AG04450 (cell line): ENCODE measurements at regions not wholly inside any gene's neighbourhood (a gene's known extent, or its start where the extent isn't known, plus 50 kb on each side); places are given as distances from the start of the nearest gene placed in this dataset.

ENCODE experiments used
- CTCF ChIA-PET: fragments of 300-600, 350-600 bp; formaldehyde crosslinking; extraction: SDS; loops from one replicate; lab custom pipeline; 2022; ENCODE audit warnings: antibody characterized with exemption, inconsistent platforms; lab: Charles Lee
- POLR2A ChIA-PET: fragments of 350-600 bp; formaldehyde crosslinking; extraction: SDS; loops from one replicate; lab custom pipeline; 2021; ENCODE audit warnings: antibody characterized with exemption, inconsistent platforms; lab: Yijun Ruan, JAX
- DNase-seq: peaks from one replicate; pipeline ENCODE4 v3.0.0-alpha.2; 2011; ENCODE audit warnings: low read depth, low spot score
- H3K27ac ChIP-seq: one replicate; pipeline ENCODE4 v1.5.1; 2012; ENCODE audit warnings: low read depth, low read length, control low read depth
- H3K27me3 ChIP-seq: one replicate; pipeline ENCODE4 v1.6.0; 2012; ENCODE audit warnings: low read length; ENCODE audit not compliant: control insufficient read depth, insufficient read depth
- H3K4me3 ChIP-seq: 2 replicates; pipeline ENCODE4 v1.5.1; 2011; ENCODE audit warnings: mild to moderate bottlenecking, low read depth, low read length, control low read depth
- H3K9me3 ChIP-seq: 2 replicates; pipeline ENCODE4 v1.5.1; 2012; ENCODE audit warnings: low read length; ENCODE audit not compliant: control insufficient read depth, insufficient read depth
- CTCF ChIP-seq: IDR thresholded peaks from 2 replicates; pipeline ENCODE4 v1.5.1; 2011; ENCODE audit warnings: low read depth, low read length, control low read depth, inconsistent platforms

- DNase-seq: no peak
- Histone ChIP-seq H3K27me3 (no peaks in the 10 kb centered on the region), H3K4me3 (no peak overlapping the region), H3K9me3 (no peaks in the 10 kb centered on the region), H3K27ac (no peak overlapping the region)
- POLR2A ChIA-PET: no interaction called here
- CTCF ChIA-PET: no interaction called here
- TF ChIP-seq CTCF: no peak
Measured at GRCh38 chr3:176699288-176699687, 498.0 kb downstream of the TBL1XR1 start.

GRCh38 chr3:176697284-176697889 is 499.9 kb downstream of the TBL1XR1 start:
- ChIA-PET POLR2A (no interaction called here), CTCF (no interaction called here)
- Histone ChIP-seq H3K9me3 (no peaks in the 10 kb centered on the region), H3K4me3 (no peak overlapping the region), H3K27ac (no peak overlapping the region), H3K27me3 (no peaks in the 10 kb centered on the region)
- no peak for TF ChIP-seq CTCF
- DNase-seq: no peak

- no peak overlapping the region for H3K27ac ChIP-seq
- no peak for DNase-seq
- POLR2A ChIA-PET: no interaction called here
- H3K9me3 ChIP-seq: no peaks in the 10 kb centered on the region
- no peak overlapping the region for H3K4me3 ChIP-seq
- CTCF ChIA-PET: no interaction called here
- TF ChIP-seq CTCF: no peak
- no peaks in the 10 kb centered on the region for H3K27me3 ChIP-seq
Measured at GRCh38 chr3:176696816-176697215, 500.5 kb downstream of the TBL1XR1 start.

- no peak for TF ChIP-seq CTCF
- Histone ChIP-seq H3K9me3 (no peaks in the 10 kb centered on the region), H3K27me3 (no peaks in the 10 kb centered on the region), H3K27ac (no peak overlapping the region), H3K4me3 (no peak overlapping the region)
- no peak for DNase-seq
- CTCF ChIA-PET: no interaction called here
- POLR2A ChIA-PET: interaction anchor here (0.6 kb wide), 1 partner anchor 184 kb away, joined by 3 read pairs; no protein-coding TSS in a partner anchor
Measured at GRCh38 chr3:176692966-176693785, 504.1 kb downstream of the TBL1XR1 start.

- Histone ChIP-seq H3K27me3 (no peaks in the 10 kb centered on the region), H3K27ac (no peak overlapping the region), H3K4me3 (no peak overlapping the region), H3K9me3 (no peaks in the 10 kb centered on the region)
- ChIA-PET POLR2A (no interaction called here), CTCF (no interaction called here)
- no peak for TF ChIP-seq CTCF
- no peak for DNase-seq
Measured at GRCh38 chr3:176692199-176692965, 504.9 kb downstream of the TBL1XR1 start.
